Activated B cell treated with CpG ODN at 0.5 μM for 24 hours (primary cell): ENCODE measurements at regions not wholly inside any gene's neighbourhood (a gene's known extent, or its start where the extent isn't known, plus 50 kb on each side); places are given as distances from the start of the nearest gene placed in this dataset.

Source experiments
- ATAC-seq: fragments of 200-7000 bp; cut with Tn5 transposase; one replicate; pipeline ENCODE4 v1.10.0; 2021; ENCODE audit warnings: low read depth, mild to moderate bottlenecking, moderate library complexity
- CTCF ChIA-PET: fragments of 350-600 bp; sonication (Branson Sonifier 250); formaldehyde crosslinking; loops from one replicate; lab custom pipeline; 2021; ENCODE audit warnings: antibody characterized with exemption; lab: Charles Lee
- POLR2A ChIA-PET: fragments of 350-600 bp; sonication (Branson Sonifier 250); formaldehyde crosslinking; loops from one replicate; lab custom pipeline; 2021; ENCODE audit warnings: antibody characterized with exemption; lab: Charles Lee
- DNase-seq: peaks from one replicate; pipeline ENCODE4 v3.0.0; 2022
- H3K27ac Mint-ChIP-seq: one replicate; pipeline ENCODE4 v1.8.0; 2020; ENCODE audit warnings: mixed read lengths
- H3K27me3 Mint-ChIP-seq: one replicate; pipeline ENCODE4 v1.8.0; 2021; ENCODE audit warnings: mixed read lengths
- H3K36me3 Mint-ChIP-seq: one replicate; pipeline ENCODE4 v1.8.0; 2021; ENCODE audit warnings: low read depth, mixed read lengths
- H3K4me1 Mint-ChIP-seq: one replicate; pipeline ENCODE4 v1.8.0; 2021; ENCODE audit warnings: mixed read lengths
- H3K4me3 Mint-ChIP-seq: one replicate; pipeline ENCODE4 v1.8.0; 2020; ENCODE audit warnings: mild to moderate bottlenecking, mixed read lengths
- H3K9me3 Mint-ChIP-seq: one replicate; pipeline ENCODE4 v1.8.0; 2020; ENCODE audit warnings: mixed read lengths
- CTCF ChIP-seq: fragments of 200-600 bp; IDR thresholded peaks from one replicate; pipeline ENCODE4 v1.8.0; 2022; ENCODE audit warnings: antibody characterized with exemption, mild to moderate bottlenecking
- intact Hi-C: fragments of 100-400 bp; cut with micrococcal nuclease; formaldehyde crosslinking; loops from one replicate; pipeline ENCODE4 v1.15.1; 2024

GRCh38 chr1:218751208-218751948, 406.2 kb downstream of the TGFB2 start:
- H3K27ac Mint-ChIP-seq, result no peak overlapping the region
- POLR2A ChIA-PET, result no interaction called here
- intact Hi-C loops, result no loop called here
- H3K27me3 Mint-ChIP-seq, result no peaks in the 10 kb centered on the region
- TF ChIP-seq CTCF, result no peak
- no peaks in the 10 kb centered on the region for H3K36me3 Mint-ChIP-seq
- H3K4me3 Mint-ChIP-seq, result no peak overlapping the region
- CTCF ChIA-PET, result no interaction called here
- no peaks in the 10 kb centered on the region for H3K4me1 Mint-ChIP-seq
- no peak for DNase-seq
- peaks cover 9% of the 10 kb centered on the region for H3K9me3 Mint-ChIP-seq
- ATAC-seq, result no peak

- intact Hi-C loops, result no loop called here
Observed at GRCh38 chr1:218752126-218752525, 407.0 kb downstream of the TGFB2 start.

GRCh38 chr1:218754477-218754876, 409.3 kb downstream of the TGFB2 start:
- Mint-ChIP-seq H3K27me3 (no peaks in the 10 kb centered on the region), H3K9me3 (no peaks in the 10 kb centered on the region), H3K27ac (no peak overlapping the region), H3K4me1 (no peaks in the 10 kb centered on the region), H3K36me3 (no peaks in the 10 kb centered on the region), H3K4me3 (no peak overlapping the region)
- no peak for ATAC-seq
- no peak for DNase-seq
- intact Hi-C loops, result no loop called here
- POLR2A ChIA-PET, result no interaction called here
- no peak for TF ChIP-seq CTCF
- CTCF ChIA-PET, result no interaction called here

More at GRCh38 chr1:218752126-218752525, 407.0 kb downstream of the TGFB2 start:
- DNase-seq (no peak), ATAC-seq (no peak)
- ChIA-PET CTCF (no interaction called here), POLR2A (interaction anchor here (0.6 kb wide), 1 partner anchor 18 kb away, joined by 3 read pairs; no protein-coding TSS in a partner anchor)
- Mint-ChIP-seq H3K4me1 (no peaks in the 10 kb centered on the region), H3K4me3 (no peak overlapping the region), H3K36me3 (no peaks in the 10 kb centered on the region), H3K27me3 (no peaks in the 10 kb centered on the region), H3K27ac (no peak overlapping the region), H3K9me3 (peaks cover 6% of the 10 kb centered on the region)
- TF ChIP-seq CTCF, result no peak

GRCh38 chr1:218755128-218755527, 410.0 kb downstream of the TGFB2 start:
- intact Hi-C loops, result no loop called here
- ChIA-PET CTCF (no interaction called here), POLR2A (no interaction called here)
- Mint-ChIP-seq H3K9me3 (no peaks in the 10 kb centered on the region), H3K36me3 (no peaks in the 10 kb centered on the region), H3K27me3 (no peaks in the 10 kb centered on the region), H3K4me3 (no peak overlapping the region), H3K27ac (no peak overlapping the region), H3K4me1 (no peaks in the 10 kb centered on the region)
- ATAC-seq (no peak), DNase-seq (no peak)
- no peak for TF ChIP-seq CTCF

- ATAC-seq (no peak), DNase-seq (no peak)
- Mint-ChIP-seq H3K27me3 (no peaks in the 10 kb centered on the region), H3K9me3 (no peaks in the 10 kb centered on the region), H3K4me1 (peaks cover 3% of the 10 kb centered on the region), H3K36me3 (no peaks in the 10 kb centered on the region), H3K27ac (no peak overlapping the region), H3K4me3 (no peak overlapping the region)
- intact Hi-C loops, result no loop called here
- POLR2A ChIA-PET, result no interaction called here
- TF ChIP-seq CTCF, result no peak
- CTCF ChIA-PET, result no interaction called here
Observed at GRCh38 chr1:218759795-218760194, 413.9 kb upstream of the LYPLAL1 start.
